ENCODE measurements at regions not wholly inside any gene's neighbourhood (a gene's known extent, or its start where the extent isn't known, plus 50 kb on each side); places are given as distances from the start of the nearest gene placed in this dataset.

- no peak for TF ChIP-seq CTCF (conservative IDR thresholded peaks at IDR 0.05; ENCODE audit: low read length)
- TF ChIP-seq EZH2phosphoT487 (IDR thresholded peaks at IDR 0.05; ENCODE audit: borderline replicate concordance), result no peak
Observed at GRCh38 chr1:238787471-238787870, 598.9 kb upstream of the CHRM3 start.
